ENCODE measurements at regions not wholly inside any gene's neighbourhood (a gene's known extent, or its start where the extent isn't known, plus 50 kb on each side); places are given as distances from the start of the nearest gene placed in this dataset.

DNA sequence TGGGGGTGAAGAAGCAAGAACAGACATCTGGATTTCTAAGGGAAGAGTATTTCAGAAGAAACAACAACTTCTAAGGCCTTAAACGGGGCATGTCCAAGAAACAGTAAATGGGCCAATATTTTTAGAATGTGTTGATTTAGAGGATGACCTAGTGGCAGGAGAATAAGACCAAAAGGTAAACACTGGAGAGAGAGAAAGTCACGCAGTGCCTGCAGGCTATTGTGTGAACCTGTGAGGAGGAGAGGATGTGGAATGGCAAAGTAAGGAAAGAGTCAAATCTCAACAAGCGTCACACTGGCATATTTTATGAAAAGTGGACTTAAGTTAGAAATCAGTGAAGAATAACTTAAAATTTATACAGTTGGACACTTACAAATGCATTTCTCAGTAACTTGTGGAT lies 78.1 kb upstream of the EGFR start:
- H4K91ac ChIP-seq (ENCODE audit: insufficient read depth, low read depth, low read length) = no peak overlapping the region
- no peaks in the 10 kb centered on the region for H4K20me1 ChIP-seq (ENCODE audit: insufficient read depth, low read length)
- H2AFZ ChIP-seq (replicated peaks; ENCODE audit: low read length, poor library complexity) = no peak overlapping the region
- in situ Hi-C loops (cut with MboI; ENCODE audit: low sequenced_read_pairs) = no loop called here
- H3K18ac ChIP-seq (ENCODE audit: low read depth, low read length) = no peak overlapping the region
- H3K4me3 ChIP-seq (ENCODE audit: insufficient read depth, low read depth, low read length) = no peak overlapping the region
- H3K9me3 ChIP-seq (ENCODE audit: control insufficient read depth, insufficient read depth, low read length) = no peaks in the 10 kb centered on the region
- no peak overlapping the region for H3K4ac ChIP-seq (ENCODE audit: low read depth, low read length)
- dilution Hi-C loops (cut with HindIII; ENCODE audit: low sequenced_read_pairs, unreplicated experiment) = no loop called here
- DNase-seq (no peak), ATAC-seq (ENCODE audit: low read depth) (no peak)
- no peak overlapping the region for H2AK9ac ChIP-seq (replicated peaks; ENCODE audit: low read depth, low read length, poor library complexity)
- no peak overlapping the region for H2BK15ac ChIP-seq (ENCODE audit: low read depth, low read length)
- WGBS, 2 experiments (ENCODE audit: extremely low coverage in 2 of 2, insufficient read length in 1 of 2) = 58% methylated on average over 2 of the region's 3 CpGs; no CpG with 5 or more reads in 1 of the 2 experiments
- ChIA-PET CTCF (no interaction called here), POLR2A (ENCODE audit: unreplicated experiment) (interaction anchor here (0.6 kb wide), 1 partner anchor 32 kb away, joined by 4 read pairs; no protein-coding TSS in a partner anchor)
- no peak overlapping the region for H4K8ac ChIP-seq (ENCODE audit: low read depth in 2 of 2, low read length in 2 of 2)
- H3K4me2 ChIP-seq (ENCODE audit: low read depth, low read length) = no peak overlapping the region
- H2BK20ac ChIP-seq (ENCODE audit: low read depth, low read length) = no peak overlapping the region
- no peak overlapping the region for H2BK5ac ChIP-seq (ENCODE audit: low read depth, low read length, poor library complexity, severe bottlenecking)
- no peak overlapping the region for H2AK5ac ChIP-seq (ENCODE audit: low read depth, low read length)
- intact Hi-C loops (cut with micrococcal nuclease) = no loop called here
- H3K36me3 ChIP-seq (ENCODE audit: control insufficient read depth, insufficient read depth, low read length) = no peaks in the 10 kb centered on the region
- TF ChIP-seq RCOR1 (IDR thresholded peaks at IDR 0.05; ENCODE audit: insufficient replicate concordance, low read length) (no peak), SMC3 (IDR thresholded peaks at IDR 0.05; ENCODE audit: low read depth, low read length) (no peak), FOS (IDR thresholded peaks at IDR 0.05; ENCODE audit: low read depth, low read length) (no peak), MAFK (IDR thresholded peaks at IDR 0.05; ENCODE audit: low read depth, low read length) (no peak), CEBPB (IDR thresholded peaks at IDR 0.05; ENCODE audit: low read depth, low read length) (no peak), POLR2A (IDR thresholded peaks at IDR 0.05; ENCODE audit: low read depth, low read length) (no peak), NFE2L2 (IDR thresholded peaks at IDR 0.05; ENCODE audit: low read depth, low read length) (no peak), RAD21 (IDR thresholded peaks at IDR 0.05; ENCODE audit: low read length) (no peak)
- TF ChIP-seq, protein P1, sequence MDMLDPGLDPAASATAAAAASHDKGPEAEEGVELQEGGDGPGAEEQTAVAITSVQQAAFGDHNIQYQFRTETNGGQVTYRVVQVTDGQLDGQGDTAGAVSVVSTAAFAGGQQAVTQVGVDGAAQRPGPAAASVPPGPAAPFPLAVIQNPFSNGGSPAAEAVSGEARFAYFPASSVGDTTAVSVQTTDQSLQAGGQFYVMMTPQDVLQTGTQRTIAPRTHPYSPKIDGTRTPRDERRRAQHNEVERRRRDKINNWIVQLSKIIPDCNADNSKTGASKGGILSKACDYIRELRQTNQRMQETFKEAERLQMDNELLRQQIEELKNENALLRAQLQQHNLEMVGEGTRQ (IDR thresholded peaks at IDR 0.05; ENCODE audit: low read depth, low read length) = no peak
- TF ChIP-seq, protein P2, sequence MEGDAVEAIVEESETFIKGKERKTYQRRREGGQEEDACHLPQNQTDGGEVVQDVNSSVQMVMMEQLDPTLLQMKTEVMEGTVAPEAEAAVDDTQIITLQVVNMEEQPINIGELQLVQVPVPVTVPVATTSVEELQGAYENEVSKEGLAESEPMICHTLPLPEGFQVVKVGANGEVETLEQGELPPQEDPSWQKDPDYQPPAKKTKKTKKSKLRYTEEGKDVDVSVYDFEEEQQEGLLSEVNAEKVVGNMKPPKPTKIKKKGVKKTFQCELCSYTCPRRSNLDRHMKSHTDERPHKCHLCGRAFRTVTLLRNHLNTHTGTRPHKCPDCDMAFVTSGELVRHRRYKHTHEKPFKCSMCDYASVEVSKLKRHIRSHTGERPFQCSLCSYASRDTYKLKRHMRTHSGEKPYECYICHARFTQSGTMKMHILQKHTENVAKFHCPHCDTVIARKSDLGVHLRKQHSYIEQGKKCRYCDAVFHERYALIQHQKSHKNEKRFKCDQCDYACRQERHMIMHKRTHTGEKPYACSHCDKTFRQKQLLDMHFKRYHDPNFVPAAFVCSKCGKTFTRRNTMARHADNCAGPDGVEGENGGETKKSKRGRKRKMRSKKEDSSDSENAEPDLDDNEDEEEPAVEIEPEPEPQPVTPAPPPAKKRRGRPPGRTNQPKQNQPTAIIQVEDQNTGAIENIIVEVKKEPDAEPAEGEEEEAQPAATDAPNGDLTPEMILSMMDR (conservative IDR thresholded peaks at IDR 0.05; ENCODE audit: low read depth, low read length) = no peak
- no peak overlapping the region for H3K56ac ChIP-seq (ENCODE audit: extremely low read depth, insufficient read depth, low read length)
- H4K5ac ChIP-seq (ENCODE audit: low read depth, low read length) = no peak overlapping the region
- no peak overlapping the region for H3K14ac ChIP-seq (replicated peaks; ENCODE audit: low read depth, low read length)
- no TSS peak for BruUV-seq (replicated peaks)
- no peaks in the 10 kb centered on the region for H3K79me1 ChIP-seq (ENCODE audit: low read depth in 1 of 2, low read length in 2 of 2)
- H3K9me1 ChIP-seq (ENCODE audit: insufficient read depth, low read length) = no peaks in the 10 kb centered on the region
- no peak overlapping the region for H2BK120ac ChIP-seq (ENCODE audit: low read depth, low read length)
- no peak overlapping the region for H3K27ac ChIP-seq (ENCODE audit: insufficient read depth, low read length)
- no peaks in the 10 kb centered on the region for H3K27me3 ChIP-seq (ENCODE audit: control insufficient read depth, insufficient read depth, low read length)
- H3K23ac ChIP-seq (ENCODE audit: low read depth, low read length) = no peak overlapping the region
- H3K9ac ChIP-seq (ENCODE audit: low read depth, low read length) = no peak overlapping the region
- peaks cover 2% of the 10 kb centered on the region for H3K4me1 ChIP-seq (ENCODE audit: control insufficient read depth, insufficient read depth, low read length)

Measured in IMR-90 (cell line).